Endothelial cell of umbilical vein (primary cell): ENCODE measurements at regions not wholly inside any gene's neighbourhood (a gene's known extent, or its start where the extent isn't known, plus 50 kb on each side); places are given as distances from the start of the nearest gene placed in this dataset.

Experiments used
- BruUV-seq: library from RNA; stranded (reverse); fragments of 400-500 nt; replicated peaks from 2 replicates; lab custom pipeline; 2021; lab: Mats Ljungman, UMichigan
- CTCF ChIA-PET: fragments of 300-600, 350-600 bp; sonication (Branson Sonifier 250); formaldehyde crosslinking; loops from one replicate; lab custom pipeline; 2021; ENCODE audit warnings: antibody characterized with exemption, inconsistent platforms; lab: Charles Lee
- POLR2A ChIA-PET: fragments of 300-600, 350-600 bp; sonication (Branson Sonifier 250); formaldehyde crosslinking; loops from one replicate; lab custom pipeline; 2021; ENCODE audit warnings: antibody characterized with exemption, inconsistent platforms; lab: Charles Lee
- DNase-seq: peaks from one replicate; pipeline ENCODE4 v3.0.0-alpha.2; 2011; ENCODE audit warnings: low read depth, low spot score
- FAIRE-seq: peaks from 2 replicates; lab custom pipeline; 2011; peaks lifted over from hg19 to GRCh38; lab: Jason Lieb, UNC
- H2AFZ ChIP-seq: 2 replicates; pipeline ENCODE4 v1.6.0; 2012; ENCODE audit warnings: low read depth, low read length, control low read depth, inconsistent platforms
- H3K27ac ChIP-seq: 2 replicates; pipeline ENCODE4 v1.5.1; 2011; ENCODE audit warnings: low read depth, mild to moderate bottlenecking, control low read depth, low read length, moderate library complexity; ENCODE audit not compliant: insufficient read depth
- H3K27me3 ChIP-seq, 2 experiments: 2 replicates each; pipeline versions ENCODE4 v1.6.0 to v1.6.1; 2011; ENCODE audit warnings: low read length in 2 of 2, mixed read lengths in 1 of 2; ENCODE audit not compliant: control insufficient read depth in 2 of 2, insufficient read depth in 2 of 2
- H3K36me3 ChIP-seq, 2 experiments: 2 replicates in 1 of 2; 3 replicates in 1 of 2; pipeline ENCODE4 v1.5.1; 2011; ENCODE audit warnings: low read length in 2 of 2, mild to moderate bottlenecking in 1 of 2, moderate library complexity in 1 of 2; ENCODE audit not compliant: control insufficient read depth in 2 of 2, insufficient read depth in 2 of 2; ENCODE audit errors: extremely low read depth in 1 of 2
- H3K4me1 ChIP-seq: 3 replicates; pipeline ENCODE4 v1.5.1; 2011; ENCODE audit warnings: mild to moderate bottlenecking, low read length; ENCODE audit not compliant: control insufficient read depth, insufficient read depth; ENCODE audit errors: extremely low read depth
- H3K4me2 ChIP-seq: 2 replicates; pipeline ENCODE4 v1.6.1; 2011; ENCODE audit warnings: low read length, control low read depth, mixed read lengths; ENCODE audit not compliant: insufficient read depth
- H3K4me3 ChIP-seq, 3 experiments: fragments of 200-600 bp in 1 of 3; sonication (generic), shearing (Covaris generic) in 1 of 3; replicated peaks in 1 of 3; 2 replicates each; pipeline ENCODE4 v1.5.1; 2011 to 2016; ENCODE audit warnings: control low read depth in 3 of 3, low read length in 3 of 3, mild to moderate bottlenecking in 2 of 3, inconsistent platforms in 1 of 3, low read depth in 1 of 3, moderate library complexity in 1 of 3; ENCODE audit not compliant: insufficient read depth in 1 of 3
- H3K79me2 ChIP-seq: 2 replicates; pipeline ENCODE4 v1.6.0; 2012; ENCODE audit warnings: low read length, inconsistent platforms; ENCODE audit not compliant: control insufficient read depth, insufficient read depth
- H3K9ac ChIP-seq: replicated peaks from 2 replicates; pipeline ENCODE3; 2011; ENCODE audit warnings: low read length, control low read depth; ENCODE audit not compliant: insufficient read depth; ENCODE audit errors: extremely low read depth
- H3K9me1 ChIP-seq: replicated peaks from 3 replicates; pipeline ENCODE4 v1.6.0; 2011; ENCODE audit warnings: mild to moderate bottlenecking, low read length; ENCODE audit not compliant: control insufficient read depth, insufficient read depth; ENCODE audit errors: extremely low read depth
- H3K9me3 ChIP-seq: replicated peaks from 2 replicates; pipeline ENCODE4 v1.5.1; 2012; ENCODE audit warnings: low read length, inconsistent platforms; ENCODE audit not compliant: control insufficient read depth, insufficient read depth
- H4K20me1 ChIP-seq: replicated peaks from 2 replicates; pipeline ENCODE3; 2011; ENCODE audit warnings: mild to moderate bottlenecking, low read length; ENCODE audit not compliant: control insufficient read depth, insufficient read depth; ENCODE audit errors: extremely low read depth
- EZH2 ChIP-seq: IDR thresholded peaks from 2 replicates; pipeline ENCODE4 v1.6.1; 2012; ENCODE audit warnings: borderline replicate concordance, low read depth, mild to moderate bottlenecking, moderate library complexity, low read length, inconsistent platforms; ENCODE audit not compliant: severe bottlenecking
- FOS ChIP-seq: IDR thresholded peaks from 2 replicates; pipeline ENCODE4 v1.6.1; 2011; ENCODE audit warnings: mild to moderate bottlenecking, low read length, moderate library complexity, borderline replicate concordance; ENCODE audit not compliant: insufficient read depth
- GATA2 ChIP-seq: IDR thresholded peaks from 2 replicates; pipeline ENCODE4 v1.7.0; 2011; ENCODE audit warnings: low read depth, mild to moderate bottlenecking, moderate library complexity, mixed read lengths, low read length; ENCODE audit not compliant: insufficient read length, insufficient read depth
- JUN ChIP-seq: IDR thresholded peaks from 2 replicates; pipeline ENCODE4 v1.6.1; 2011; ENCODE audit warnings: borderline replicate concordance, low read depth; ENCODE audit not compliant: insufficient read length, insufficient read depth
- MYC ChIP-seq: IDR thresholded peaks from one replicate; pipeline ENCODE4 v1.6.1; 2011; ENCODE audit warnings: mild to moderate bottlenecking, low read depth, low read length
- POLR2A ChIP-seq: IDR thresholded peaks from 2 replicates; pipeline ENCODE4 v1.6.1; 2012; ENCODE audit warnings: low read depth, mild to moderate bottlenecking, control low read depth, low read length
- POLR2AphosphoS5 ChIP-seq: IDR thresholded peaks from 2 replicates; pipeline ENCODE4 v1.6.1; 2012; ENCODE audit warnings: low read depth, mild to moderate bottlenecking, control low read depth, low read length, moderate library complexity; ENCODE audit not compliant: insufficient read depth
- dilution Hi-C: fragments of 300-500 bp; cut with MboI; formaldehyde crosslinking; loops from one replicate; pipeline ENCODE4 v1.15.0; 2019; ENCODE audit warnings: low sequenced_read_pairs; ENCODE audit not compliant: extremely low pct_ligation_motif_present
- intact Hi-C: fragments of 100-400 bp; cut with micrococcal nuclease; formaldehyde crosslinking; loops from one replicate; pipeline ENCODE4 v1.10.0; 2022
- TF ChIP-seq, protein P1 (sequence below): IDR thresholded peaks from 2 replicates; pipeline ENCODE4 v1.6.1; 2011; ENCODE audit not compliant: insufficient read depth, insufficient read length
- TF ChIP-seq, protein P2 (sequence below), 2 donors: IDR thresholded peaks; 1 replicate in 1 of 2; 2 replicates in 1 of 2; pipeline ENCODE4 v1.5.1; 2011; ENCODE audit warnings: low read length in 2 of 2, mild to moderate bottlenecking in 2 of 2, moderate library complexity in 2 of 2, control low read depth in 1 of 2, inconsistent platforms in 1 of 2, low read depth in 1 of 2; ENCODE audit not compliant: insufficient read depth in 1 of 2; ENCODE audit errors: extremely low read depth in 1 of 2

DNA sequence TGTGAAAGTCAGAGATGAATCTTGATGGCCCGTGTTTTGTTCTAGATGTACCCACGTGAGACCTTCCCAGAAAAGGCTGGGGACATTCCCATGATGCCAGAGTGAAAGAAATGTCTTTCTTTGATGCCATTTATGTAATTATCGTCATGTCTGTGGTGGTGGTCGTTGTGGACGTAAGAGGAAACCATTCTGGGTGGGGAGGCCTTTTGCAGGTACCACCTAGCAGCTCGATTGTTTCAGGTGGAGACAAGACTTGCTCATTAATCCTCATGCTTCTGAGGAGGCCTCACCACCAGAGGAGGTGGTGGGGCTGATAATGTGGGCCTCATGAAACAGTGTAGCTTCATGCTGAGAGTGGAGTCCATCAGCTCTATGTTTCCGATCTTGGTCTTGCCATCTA lies 58.1 kb upstream of the USP3 start:
- ChIA-PET CTCF (interaction anchor here (1.5 to 1.6 kb wide), 3 partner anchors 16 to 155 kb away, joined by 5 to 8 read pairs (median 7); no protein-coding TSS in a partner anchor), POLR2A (no interaction called here)
- dilution Hi-C loops (no loop called here), intact Hi-C loops (no loop called here)
- no peaks in the 10 kb centered on the region for H3K79me2 ChIP-seq
- H3K9me3 ChIP-seq = no peaks in the 10 kb centered on the region
- H3K9me1 ChIP-seq = no peaks in the 10 kb centered on the region
- TF ChIP-seq FOS (no peak), MYC (no peak), EZH2 (no peak), POLR2A (no peak), POLR2AphosphoS5 (no peak), GATA2 (no peak), JUN (no peak)
- TF ChIP-seq, protein P1, sequence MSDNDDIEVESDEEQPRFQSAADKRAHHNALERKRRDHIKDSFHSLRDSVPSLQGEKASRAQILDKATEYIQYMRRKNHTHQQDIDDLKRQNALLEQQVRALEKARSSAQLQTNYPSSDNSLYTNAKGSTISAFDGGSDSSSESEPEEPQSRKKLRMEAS = no peak
- TF ChIP-seq, protein P2, sequence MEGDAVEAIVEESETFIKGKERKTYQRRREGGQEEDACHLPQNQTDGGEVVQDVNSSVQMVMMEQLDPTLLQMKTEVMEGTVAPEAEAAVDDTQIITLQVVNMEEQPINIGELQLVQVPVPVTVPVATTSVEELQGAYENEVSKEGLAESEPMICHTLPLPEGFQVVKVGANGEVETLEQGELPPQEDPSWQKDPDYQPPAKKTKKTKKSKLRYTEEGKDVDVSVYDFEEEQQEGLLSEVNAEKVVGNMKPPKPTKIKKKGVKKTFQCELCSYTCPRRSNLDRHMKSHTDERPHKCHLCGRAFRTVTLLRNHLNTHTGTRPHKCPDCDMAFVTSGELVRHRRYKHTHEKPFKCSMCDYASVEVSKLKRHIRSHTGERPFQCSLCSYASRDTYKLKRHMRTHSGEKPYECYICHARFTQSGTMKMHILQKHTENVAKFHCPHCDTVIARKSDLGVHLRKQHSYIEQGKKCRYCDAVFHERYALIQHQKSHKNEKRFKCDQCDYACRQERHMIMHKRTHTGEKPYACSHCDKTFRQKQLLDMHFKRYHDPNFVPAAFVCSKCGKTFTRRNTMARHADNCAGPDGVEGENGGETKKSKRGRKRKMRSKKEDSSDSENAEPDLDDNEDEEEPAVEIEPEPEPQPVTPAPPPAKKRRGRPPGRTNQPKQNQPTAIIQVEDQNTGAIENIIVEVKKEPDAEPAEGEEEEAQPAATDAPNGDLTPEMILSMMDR (IDR thresholded peaks at IDR 0.05; ENCODE audit: extremely low read depth in 1 of 2, insufficient read depth in 1 of 2, low read depth in 1 of 2, low read length in 2 of 2) = no peak
- H3K36me3 ChIP-seq = no peaks in the 10 kb centered on the region
- H3K4me2 ChIP-seq = no peak overlapping the region
- no peaks in the 10 kb centered on the region for H3K4me1 ChIP-seq
- DNase-seq (no peak), FAIRE-seq (no peak)
- H4K20me1 ChIP-seq = no peaks in the 10 kb centered on the region
- H2AFZ ChIP-seq = no peak overlapping the region
- BruUV-seq = no TSS peak
- no peak overlapping the region for H3K9ac ChIP-seq
- H3K27ac ChIP-seq = no peak overlapping the region
- peaks cover 5 to 10% of the 10 kb centered on the region in 2 experiments for H3K27me3 ChIP-seq
- no peak overlapping the region for H3K4me3 ChIP-seq
